Spinal cord (tissue), 9 donors: ENCODE measurements at regions not wholly inside any gene's neighbourhood (a gene's known extent, or its start where the extent isn't known, plus 50 kb on each side); places are given as distances from the start of the nearest gene placed in this dataset.

ENCODE experiments used
- DNase-seq, 6 donors: peaks; one replicate each; pipeline versions ENCODE4 v3.0.0 to v3.0.0-alpha.2; 2013 to 2015; ENCODE audit warnings: low spot score in 6 of 6, low read depth in 4 of 6
- H3K27ac ChIP-seq: one replicate; pipeline ENCODE4 v1.5.1; 2013; ENCODE audit warnings: low read depth, low read length, control low read depth
- H3K27me3 ChIP-seq: one replicate; pipeline ENCODE4 v1.6.1; 2013; ENCODE audit warnings: low read length; ENCODE audit not compliant: control insufficient read depth, insufficient read depth
- H3K36me3 ChIP-seq: one replicate; pipeline ENCODE4 v1.6.1; 2013; ENCODE audit warnings: low read length; ENCODE audit not compliant: control insufficient read depth, insufficient read depth
- H3K4me1 ChIP-seq: one replicate; pipeline ENCODE4 v1.6.1; 2013; ENCODE audit warnings: low read length; ENCODE audit not compliant: control insufficient read depth, insufficient read depth
- H3K4me3 ChIP-seq: one replicate; pipeline ENCODE4 v1.5.1; 2013; ENCODE audit warnings: low read depth, low read length, control low read depth
- H3K9me3 ChIP-seq: one replicate; pipeline ENCODE4 v1.6.1; 2013; ENCODE audit warnings: low read length; ENCODE audit not compliant: control insufficient read depth, insufficient read depth
- WGBS: methylation state at CpG from one replicate; pipeline ENCODE4 v1.1.5; 2013; ENCODE audit warnings: missing lambda C conversion rate; ENCODE audit not compliant: insufficient coverage; 5-methylcytosine and 5-hydroxymethylcytosine counted together
- donor health status: healthy.

GRCh38 chr5:172577267-172577909, 63.7 kb upstream of the NEURL1B start:
- no peak overlapping the region for H3K4me3 ChIP-seq
- no peak for DNase-seq
- 63% methylated on average over 4 of the region's 7 CpGs for WGBS
- no peak overlapping the region for H3K27ac ChIP-seq
- H3K36me3 ChIP-seq = no peaks in the 10 kb centered on the region
- H3K9me3 ChIP-seq = no peaks in the 10 kb centered on the region
- H3K4me1 ChIP-seq = peaks cover 38% of the 10 kb centered on the region
- H3K27me3 ChIP-seq = no peaks in the 10 kb centered on the region

DNA sequence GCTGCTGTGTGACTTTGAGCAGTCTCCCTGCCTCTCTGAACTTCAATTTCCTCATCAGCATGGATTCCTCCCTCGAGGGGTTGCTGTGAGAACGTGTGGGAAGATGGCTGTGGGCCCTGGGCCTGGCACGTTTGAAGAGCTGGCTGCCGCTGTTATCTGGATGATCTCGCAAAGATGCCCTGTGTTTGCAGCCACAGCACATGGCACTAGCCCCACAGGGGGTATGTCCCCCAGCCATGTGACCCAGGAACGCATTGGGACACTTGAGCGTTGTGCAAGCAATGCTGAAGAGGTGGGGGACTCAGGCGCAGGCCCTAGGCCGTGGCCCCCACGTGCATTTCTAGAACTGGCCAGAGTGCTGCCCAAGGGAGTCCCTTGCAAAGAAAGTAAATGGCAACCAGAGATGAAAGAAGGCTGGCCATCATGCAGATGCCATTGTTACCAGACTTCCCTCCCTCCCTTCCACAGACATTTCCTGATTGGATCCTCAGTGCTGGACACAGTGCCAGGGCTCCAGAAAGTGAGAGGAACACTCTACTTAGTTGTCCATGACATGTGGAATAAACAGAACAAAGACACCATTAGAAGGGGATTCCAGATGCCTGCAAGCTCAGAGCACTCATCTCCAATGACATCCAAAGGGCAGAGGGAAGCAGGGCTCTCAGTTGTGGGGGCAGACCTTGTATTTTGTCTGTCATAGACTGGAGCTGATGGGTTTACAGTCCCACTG, 65.1 kb upstream of the NEURL1B start:
- WGBS = 72% methylated on average over 10 of the region's 10 CpGs
- Histone ChIP-seq H3K36me3 (no peaks in the 10 kb centered on the region), H3K4me1 (peaks cover 39% of the 10 kb centered on the region), H3K9me3 (no peaks in the 10 kb centered on the region), H3K4me3 (no peak overlapping the region), H3K27ac (no peak overlapping the region), H3K27me3 (no peaks in the 10 kb centered on the region)
- DNase-seq = no peak

DNA sequence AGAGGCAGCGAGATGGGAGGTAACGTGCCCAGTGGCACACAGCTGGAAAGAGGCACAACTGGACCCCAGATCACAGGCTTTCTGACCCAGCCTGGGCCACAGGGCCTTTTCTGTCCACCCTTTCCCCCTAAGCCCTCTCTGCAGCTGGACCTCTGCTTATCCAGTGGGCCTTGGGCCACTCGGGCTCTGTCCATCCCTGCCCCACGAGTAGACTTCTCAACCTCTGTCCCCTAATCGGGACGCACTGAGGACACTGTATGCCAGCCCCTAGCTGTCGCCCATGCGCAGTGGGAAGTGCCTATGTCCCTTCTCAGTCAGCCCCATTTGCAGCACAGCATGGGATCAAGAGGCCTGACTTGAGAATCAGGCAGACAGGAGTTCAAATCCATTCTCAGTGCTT, 65.6 kb upstream of the NEURL1B start:
- 83% methylated on average over 7 of the region's 8 CpGs for WGBS
- no peak for DNase-seq
- H3K4me3 ChIP-seq = no peak overlapping the region

DNA sequence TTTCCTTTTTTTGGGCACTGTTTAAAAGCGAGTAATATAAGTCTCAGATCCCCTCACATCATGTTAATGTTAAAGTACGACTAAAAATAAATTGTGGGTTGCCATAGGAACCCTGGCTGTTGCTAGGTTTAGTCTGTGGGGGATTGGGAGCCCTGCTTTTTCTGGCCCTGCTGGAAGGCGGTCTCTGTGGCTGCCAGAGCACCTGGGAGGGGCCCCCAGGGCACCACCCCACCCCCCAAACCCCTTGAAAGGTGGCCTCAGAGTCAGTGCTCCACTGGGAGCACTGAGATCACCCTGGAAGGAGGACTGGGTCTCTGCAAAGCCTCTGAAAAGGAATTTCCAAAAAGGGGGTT, 66.2 kb upstream of the NEURL1B start:
- Histone ChIP-seq H3K4me3 (no peak overlapping the region), H3K9me3 (no peaks in the 10 kb centered on the region), H3K27ac (no peak overlapping the region), H3K36me3 (no peaks in the 10 kb centered on the region), H3K27me3 (no peaks in the 10 kb centered on the region), H3K4me1 (peaks cover 39% of the 10 kb centered on the region)
- no CpG with 5 or more reads among the region's 3 CpGs for WGBS
- peak in 3 of 6 donors; percentile 29 to 88 (median 87) for DNase-seq

More for the DNA sequence above, 65.6 kb upstream of the NEURL1B start:
- Histone ChIP-seq H3K36me3 (no peaks in the 10 kb centered on the region), H3K9me3 (no peaks in the 10 kb centered on the region), H3K4me1 (peaks cover 39% of the 10 kb centered on the region), H3K27me3 (no peaks in the 10 kb centered on the region), H3K27ac (no peak overlapping the region)

- WGBS = 84% methylated on average over 10 of the region's 12 CpGs
- Histone ChIP-seq H3K27me3 (no peaks in the 10 kb centered on the region), H3K27ac (peak overlapping the region; percentile 22), H3K9me3 (no peaks in the 10 kb centered on the region), H3K36me3 (no peaks in the 10 kb centered on the region), H3K4me3 (no peak overlapping the region), H3K4me1 (peaks cover 33% of the 10 kb centered on the region)
- peak in 1 of 6 donors; percentile 15 for DNase-seq
Observed at GRCh38 chr5:172573986-172574870, 66.8 kb upstream of the NEURL1B start.

DNA sequence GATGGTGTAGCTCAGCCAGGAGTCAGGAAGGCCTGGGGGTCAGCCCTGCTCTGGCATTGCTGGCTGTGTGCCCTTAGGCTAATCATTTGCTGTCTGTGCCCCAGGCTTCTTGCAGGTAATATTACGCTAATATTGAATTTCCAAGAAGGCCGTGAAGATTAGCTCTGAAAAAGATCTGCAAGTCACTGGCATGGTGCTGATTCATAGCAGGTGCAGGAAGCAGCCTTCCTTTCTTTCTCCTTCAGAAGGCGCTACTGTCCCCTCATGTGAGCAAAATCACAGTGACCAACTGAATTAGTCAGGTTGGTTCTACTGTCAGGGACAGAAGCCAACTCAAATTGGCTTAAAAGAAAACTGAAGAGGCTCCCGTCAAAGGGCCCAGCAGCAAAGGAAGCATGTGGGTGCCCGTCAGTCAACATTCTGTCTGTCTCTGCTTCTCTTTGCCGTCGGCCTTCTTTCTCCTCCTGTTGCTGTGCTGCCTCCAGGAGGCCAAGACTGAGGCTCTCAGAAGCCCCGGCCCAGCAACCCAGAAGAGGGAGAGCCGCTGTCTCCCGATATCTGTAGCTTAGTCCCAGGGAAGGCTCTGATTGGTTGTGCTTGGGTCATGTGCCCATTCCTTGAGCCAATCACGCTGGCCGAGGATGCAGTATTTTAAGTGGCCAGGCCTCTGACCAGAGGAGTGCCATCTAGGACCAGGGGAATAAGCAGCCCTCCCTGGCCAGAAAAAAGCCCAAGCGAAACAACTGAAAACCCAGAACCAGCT, 67.8 kb upstream of the NEURL1B start:
- WGBS = 88% methylated on average over 13 of the region's 13 CpGs
- no peaks in the 10 kb centered on the region for H3K9me3 ChIP-seq
- H3K4me3 ChIP-seq = no peak overlapping the region
- DNase-seq = no peak
- H3K36me3 ChIP-seq = no peaks in the 10 kb centered on the region
- no peaks in the 10 kb centered on the region for H3K27me3 ChIP-seq
- H3K4me1 ChIP-seq = peaks cover 31% of the 10 kb centered on the region
- no peak overlapping the region for H3K27ac ChIP-seq

- Histone ChIP-seq H3K4me3 (no peak overlapping the region), H3K9me3 (no peaks in the 10 kb centered on the region), H3K4me1 (peaks cover 31% of the 10 kb centered on the region), H3K27ac (no peak overlapping the region), H3K36me3 (no peaks in the 10 kb centered on the region), H3K27me3 (no peaks in the 10 kb centered on the region)
- no peak for DNase-seq
- WGBS = 62% methylated on average over 3 of the region's 3 CpGs
Observed at GRCh38 chr5:172572440-172572839, 68.6 kb upstream of the NEURL1B start.

DNA sequence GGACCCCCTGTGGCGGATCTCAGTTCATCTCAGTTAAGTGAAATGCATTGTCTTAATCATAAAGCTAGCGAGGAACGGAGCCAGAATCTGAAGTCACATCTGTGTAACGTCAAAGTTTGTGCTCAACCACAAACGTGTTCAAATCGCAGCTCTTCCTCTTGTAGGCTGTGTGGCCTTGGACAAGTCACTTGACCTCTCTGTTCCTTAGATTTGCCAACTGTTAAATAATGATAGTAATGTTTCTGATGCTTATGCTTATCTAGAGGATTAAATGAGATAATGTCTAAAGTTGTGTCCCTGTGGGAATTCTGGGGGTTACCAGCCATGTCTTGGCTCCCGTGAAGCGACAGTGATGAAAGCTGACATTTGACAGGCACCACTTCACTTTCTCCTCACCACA, 69.2 kb upstream of the NEURL1B start:
- Histone ChIP-seq H3K36me3 (no peaks in the 10 kb centered on the region), H3K27me3 (no peaks in the 10 kb centered on the region), H3K4me1 (peaks cover 30% of the 10 kb centered on the region), H3K9me3 (no peaks in the 10 kb centered on the region), H3K27ac (no peak overlapping the region), H3K4me3 (no peak overlapping the region)
- WGBS = 80% methylated on average over 6 of the region's 8 CpGs
- no peak for DNase-seq

- Histone ChIP-seq H3K9me3 (no peaks in the 10 kb centered on the region), H3K36me3 (no peaks in the 10 kb centered on the region), H3K27me3 (no peaks in the 10 kb centered on the region), H3K27ac (no peak overlapping the region), H3K4me3 (no peak overlapping the region), H3K4me1 (peaks cover 28% of the 10 kb centered on the region)
- 62% methylated on average over 3 of the region's 3 CpGs for WGBS
- no peak for DNase-seq
Observed at GRCh38 chr5:172571413-172571812, 69.7 kb upstream of the NEURL1B start.
